ENCODE measurements at regions not wholly inside any gene's neighbourhood (a gene's known extent, or its start where the extent isn't known, plus 50 kb on each side); places are given as distances from the start of the nearest gene placed in this dataset.

DNA sequence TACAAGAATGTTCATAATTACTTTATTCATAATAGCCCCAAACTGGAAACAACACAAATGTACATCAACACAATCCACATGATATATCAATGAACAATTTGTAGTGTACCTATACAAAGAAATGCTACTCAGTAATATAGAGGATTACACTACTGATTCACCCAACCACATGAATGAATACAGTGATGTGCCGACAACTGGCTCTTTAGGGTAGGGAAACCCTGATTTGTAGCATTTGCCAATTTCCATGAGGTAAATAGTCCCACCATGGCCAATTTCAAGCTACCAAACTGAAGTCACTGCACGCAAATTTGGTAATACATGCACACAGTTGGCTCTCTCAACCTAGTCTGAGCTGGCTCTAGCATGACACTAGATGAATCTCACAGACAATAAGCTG, 190.4 kb upstream of the KRR1 start:
- TF ChIP-seq CTCF (IDR thresholded peaks at IDR 0.05) (no peak), POLR2AphosphoS5 (IDR thresholded peaks at IDR 0.05) (no peak), POLR2A (IDR thresholded peaks at IDR 0.05) (no peak)

Data from breast epithelium (tissue), 3 donors.